ENCODE measurements at regions not wholly inside any gene's neighbourhood (a gene's known extent, or its start where the extent isn't known, plus 50 kb on each side); places are given as distances from the start of the nearest gene placed in this dataset.

DNA sequence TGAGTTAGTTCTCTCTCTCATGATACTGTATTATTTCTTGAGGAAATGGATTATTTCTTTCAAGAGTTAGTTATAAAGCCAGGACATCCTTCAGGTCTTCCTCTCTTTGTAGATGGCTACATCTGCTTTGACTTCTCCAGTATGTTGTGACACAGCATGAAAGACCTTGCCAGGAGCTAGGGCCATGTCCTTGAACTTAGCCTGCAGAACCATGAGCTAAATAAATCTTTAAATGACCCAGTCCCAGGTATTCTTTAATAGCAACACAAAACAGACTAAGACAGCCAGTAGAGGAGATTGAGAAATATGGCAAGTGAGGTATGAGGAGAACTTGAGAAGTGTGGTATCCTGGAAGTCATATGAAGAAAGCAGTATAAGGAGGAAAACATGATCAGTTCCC lies 214.9 kb upstream of the PPP1R3A start:
- TF ChIP-seq, protein P1, sequence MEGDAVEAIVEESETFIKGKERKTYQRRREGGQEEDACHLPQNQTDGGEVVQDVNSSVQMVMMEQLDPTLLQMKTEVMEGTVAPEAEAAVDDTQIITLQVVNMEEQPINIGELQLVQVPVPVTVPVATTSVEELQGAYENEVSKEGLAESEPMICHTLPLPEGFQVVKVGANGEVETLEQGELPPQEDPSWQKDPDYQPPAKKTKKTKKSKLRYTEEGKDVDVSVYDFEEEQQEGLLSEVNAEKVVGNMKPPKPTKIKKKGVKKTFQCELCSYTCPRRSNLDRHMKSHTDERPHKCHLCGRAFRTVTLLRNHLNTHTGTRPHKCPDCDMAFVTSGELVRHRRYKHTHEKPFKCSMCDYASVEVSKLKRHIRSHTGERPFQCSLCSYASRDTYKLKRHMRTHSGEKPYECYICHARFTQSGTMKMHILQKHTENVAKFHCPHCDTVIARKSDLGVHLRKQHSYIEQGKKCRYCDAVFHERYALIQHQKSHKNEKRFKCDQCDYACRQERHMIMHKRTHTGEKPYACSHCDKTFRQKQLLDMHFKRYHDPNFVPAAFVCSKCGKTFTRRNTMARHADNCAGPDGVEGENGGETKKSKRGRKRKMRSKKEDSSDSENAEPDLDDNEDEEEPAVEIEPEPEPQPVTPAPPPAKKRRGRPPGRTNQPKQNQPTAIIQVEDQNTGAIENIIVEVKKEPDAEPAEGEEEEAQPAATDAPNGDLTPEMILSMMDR (conservative IDR thresholded peaks at IDR 0.05 in 1 of 2, IDR thresholded peaks at IDR 0.05 in 1 of 2; ENCODE audit: low read depth in 1 of 2, low read length in 2 of 2): no peak
- TF ChIP-seq EZH2 (IDR thresholded peaks at IDR 0.05; ENCODE audit: low read length, missing control alignments): no peak
